HG02678 (cell line): ENCODE measurements at regions not wholly inside any gene's neighbourhood (a gene's known extent, or its start where the extent isn't known, plus 50 kb on each side); places are given as distances from the start of the nearest gene placed in this dataset.
"Not testable (repeated sequence)": the region's sequence is repeated elsewhere in the genome, so short reads cannot be mapped to it uniquely, and the experiment has no call there.

Experiments
- ATAC-seq: cut with Tn5 transposase; IDR thresholded peaks from one replicate; pipeline ENCODE4 v1.9.1; 2021; ENCODE audit warnings: mild to moderate bottlenecking, moderate library complexity; ENCODE audit not compliant: unreplicated experiment

DNA sequence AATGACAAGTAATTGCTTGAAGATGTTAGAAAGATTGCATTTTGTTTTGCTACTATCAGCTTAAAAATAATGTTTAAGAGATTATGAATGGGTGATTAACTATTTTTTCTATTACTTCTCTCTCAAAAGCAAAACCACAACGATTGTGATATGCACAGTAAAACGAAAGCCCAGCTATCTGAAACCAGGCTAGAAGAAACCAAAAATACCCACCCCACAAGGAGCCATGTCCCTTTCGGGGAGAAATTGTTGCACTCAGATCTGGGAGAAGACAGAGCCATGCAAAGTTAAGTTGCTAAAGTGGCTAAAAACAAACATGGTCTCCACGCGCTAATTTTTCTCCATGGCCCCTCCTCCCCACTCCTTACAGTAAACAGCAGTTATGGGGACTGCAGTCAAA is 173.6 kb downstream of the RPS24 start:
- ATAC-seq, result no peak

DNA sequence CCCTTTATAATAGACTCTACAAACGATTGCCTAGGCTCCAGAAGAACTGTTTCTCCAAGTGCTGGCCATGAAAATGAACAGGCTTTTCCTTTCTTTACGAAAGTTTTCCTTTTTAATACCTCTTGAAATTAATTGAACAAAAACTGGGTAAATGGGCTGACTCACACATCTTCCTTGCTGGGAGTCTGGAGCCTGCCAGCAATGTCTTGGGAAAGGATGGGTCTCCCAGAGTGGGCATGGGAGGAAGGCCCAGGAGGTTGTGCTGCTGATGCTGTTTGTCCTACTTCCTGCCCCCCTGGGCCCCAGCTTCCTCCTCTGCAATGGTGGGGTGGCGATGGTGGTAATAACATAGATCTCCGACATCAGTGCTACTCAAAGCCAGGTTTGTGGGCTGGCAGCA is 174.1 kb downstream of the RPS24 start:
- no peak for ATAC-seq

DNA sequence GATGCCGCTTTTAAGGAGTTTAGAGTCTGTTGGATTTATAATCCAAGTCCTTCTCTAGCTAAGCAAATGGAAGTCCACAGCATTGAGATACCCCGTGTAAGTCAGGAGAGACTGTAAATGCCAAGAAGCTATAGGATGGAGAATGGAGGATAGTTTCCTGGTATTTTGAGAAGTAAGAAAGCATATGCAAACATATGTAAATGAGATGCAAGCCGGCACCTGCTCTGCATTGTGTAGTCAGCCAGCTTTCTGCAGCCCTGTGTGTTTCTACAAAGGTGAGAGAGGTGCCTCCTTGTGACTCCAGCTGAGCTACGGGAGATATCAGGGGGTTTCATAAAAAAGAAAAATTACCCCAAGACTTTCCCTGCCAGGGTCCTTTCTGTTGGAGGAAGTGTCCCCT is 176.3 kb downstream of the RPS24 start:
- ATAC-seq, result no peak

DNA sequence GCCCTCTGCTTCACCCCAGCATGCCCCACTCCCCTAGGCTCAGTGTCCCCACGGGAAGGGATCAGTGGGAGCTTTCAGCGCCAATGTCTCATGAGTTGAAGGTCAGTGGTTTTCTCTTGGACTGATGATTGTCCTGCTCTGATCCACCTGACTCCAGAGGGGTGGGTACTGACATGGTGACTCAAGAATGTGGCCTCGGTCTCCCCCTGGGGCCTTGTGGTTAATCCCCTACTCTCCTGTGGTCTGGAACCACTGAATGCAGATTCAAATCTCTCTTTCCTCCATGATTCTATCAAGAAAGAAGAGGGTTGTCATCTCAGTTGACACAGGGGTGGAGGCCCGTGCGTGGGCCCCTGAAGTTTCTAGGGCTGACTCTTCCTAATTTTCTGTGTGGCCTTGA is 176.9 kb downstream of the RPS24 start:
- no peak for ATAC-seq

DNA sequence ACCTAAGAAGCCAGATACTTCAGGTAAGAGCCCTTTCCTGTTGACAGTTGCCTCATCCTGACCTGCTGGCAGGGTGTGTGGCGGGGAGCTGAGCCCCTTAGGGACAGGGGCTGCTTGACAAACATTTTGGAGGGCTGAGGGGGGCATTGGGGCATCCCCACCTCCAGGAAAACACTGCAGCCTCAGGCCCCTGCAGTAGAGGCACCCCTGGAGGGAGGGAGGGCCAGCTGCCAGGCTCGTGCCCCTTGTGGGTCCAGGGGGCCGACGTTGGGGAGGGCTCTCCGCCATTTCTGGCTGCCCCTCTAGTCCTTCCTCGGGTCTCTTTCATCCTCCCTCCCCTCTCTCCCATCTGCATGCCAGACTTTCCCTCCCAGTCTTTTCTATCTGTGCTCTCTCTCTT is 177.3 kb downstream of the RPS24 start:
- ATAC-seq, result no peak

DNA sequence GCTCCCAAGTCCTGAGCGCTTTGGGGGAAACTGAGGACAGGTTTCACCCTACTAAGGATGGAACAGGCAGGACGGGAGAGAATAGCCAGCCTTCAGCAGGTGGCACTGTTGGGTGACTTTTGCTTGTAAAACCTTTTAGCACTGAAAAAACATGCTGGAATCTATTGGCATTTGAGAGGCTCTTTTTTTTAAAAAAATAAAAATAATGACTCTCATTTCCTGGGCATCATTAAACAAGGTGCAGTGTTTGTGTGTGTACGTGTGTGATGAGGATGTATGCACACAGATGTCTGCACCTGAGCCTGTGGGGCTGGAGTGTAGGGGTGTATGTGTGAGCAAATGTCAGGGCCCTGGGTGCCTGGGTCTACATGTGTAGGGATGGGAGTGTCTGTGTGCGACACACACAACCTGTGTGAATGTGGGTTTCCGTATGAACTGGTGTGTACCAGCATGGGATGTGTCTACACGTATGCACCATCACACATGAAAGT is 177.9 kb downstream of the RPS24 start:
- no peak for ATAC-seq

DNA sequence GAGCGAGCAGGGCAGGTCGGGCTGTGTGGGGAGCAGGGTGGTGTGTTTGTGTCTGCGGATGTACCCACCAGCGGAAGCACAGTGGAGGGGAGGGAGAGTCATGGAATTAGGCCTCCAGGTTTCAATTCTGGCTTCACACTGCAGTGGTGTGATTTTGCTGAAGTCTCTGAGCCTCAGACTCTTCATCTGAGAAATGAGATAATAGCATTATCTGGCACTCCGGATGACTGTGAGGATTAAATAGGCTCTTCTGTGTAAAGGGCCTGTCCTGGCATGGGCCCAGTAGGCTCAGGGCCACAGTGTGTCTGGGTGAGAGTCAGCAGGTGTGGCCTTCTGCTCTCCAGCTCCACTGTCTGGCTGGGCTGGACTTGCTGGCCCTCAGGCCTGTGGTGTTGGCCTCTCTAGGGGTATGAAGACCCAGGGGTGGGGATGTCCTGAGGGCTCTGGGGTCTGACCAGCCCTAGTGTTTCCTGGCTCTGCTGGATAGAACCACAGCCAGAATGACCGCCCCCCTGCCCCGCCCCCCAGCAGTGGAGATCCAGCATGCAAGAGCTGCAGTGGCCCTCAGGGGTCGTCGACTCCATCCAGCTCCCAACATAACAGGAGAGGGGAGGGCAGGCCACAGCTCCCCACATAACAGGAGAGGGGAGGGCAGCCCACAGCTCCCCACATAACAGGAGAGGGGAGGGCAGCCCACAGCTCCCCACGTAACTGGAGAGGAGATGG is 178.6 kb downstream of the RPS24 start:
- ATAC-seq, result no peak

DNA sequence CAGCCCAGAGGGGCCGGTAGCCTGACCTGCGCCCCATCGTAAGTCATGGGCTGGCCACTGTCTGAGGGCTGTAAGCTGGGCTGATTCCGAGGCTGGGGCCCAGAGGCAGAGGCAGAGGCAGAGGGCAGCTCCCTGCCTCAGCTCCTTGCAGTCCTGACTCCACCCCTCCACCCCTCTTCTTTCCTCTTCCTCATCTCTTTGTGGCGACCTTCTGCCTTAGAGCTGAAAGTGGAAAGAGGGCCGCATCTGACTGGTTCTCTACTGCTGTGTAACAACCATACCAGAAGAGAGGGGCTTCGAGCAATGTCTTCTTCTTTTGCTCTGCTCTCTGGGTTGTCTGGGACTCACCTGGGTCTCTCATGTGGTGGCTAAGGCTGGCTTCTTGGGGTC is 179.1 kb downstream of the RPS24 start:
- no peak for ATAC-seq

DNA sequence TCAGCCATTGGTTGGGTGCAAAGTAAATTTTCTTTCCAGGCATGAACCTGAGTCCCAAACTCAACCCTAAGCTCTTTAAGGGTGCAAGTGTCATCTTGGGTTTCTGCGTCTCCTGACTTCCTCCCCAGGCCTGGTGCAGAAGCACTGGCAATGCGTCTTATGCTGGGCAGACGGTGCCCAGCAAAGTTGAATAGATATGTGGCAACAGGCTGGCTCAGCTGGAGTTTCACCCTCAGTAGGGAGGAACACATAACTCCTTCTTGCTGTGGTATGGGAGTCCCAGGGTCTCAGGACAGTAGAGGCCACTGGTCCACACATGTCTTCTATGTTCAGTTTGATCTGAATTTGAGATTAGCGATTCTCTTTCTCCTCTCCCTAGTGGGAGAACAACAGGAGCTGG is 181.3 kb downstream of the RPS24 start:
- no peak for ATAC-seq

DNA sequence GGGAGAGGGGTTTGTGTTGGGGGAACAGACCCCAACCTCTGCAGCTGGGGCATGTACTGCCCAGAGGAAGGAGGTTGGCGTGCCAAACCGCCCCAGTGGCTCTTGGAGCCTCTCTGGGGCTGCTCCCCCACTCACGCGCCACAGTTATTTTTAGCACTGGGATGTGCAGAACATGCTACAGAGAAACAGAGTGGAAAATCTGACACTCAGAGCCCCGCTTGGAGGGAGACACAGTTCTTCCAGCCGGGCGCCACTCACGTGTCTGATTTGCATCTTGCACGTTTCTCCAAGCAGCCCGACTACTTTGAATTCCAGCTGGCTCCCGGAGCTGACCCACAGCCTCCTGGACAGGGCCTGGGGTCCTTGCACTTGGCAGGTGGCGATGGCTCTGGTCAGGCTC is 182.0 kb downstream of the RPS24 start:
- ATAC-seq, result no peak

DNA sequence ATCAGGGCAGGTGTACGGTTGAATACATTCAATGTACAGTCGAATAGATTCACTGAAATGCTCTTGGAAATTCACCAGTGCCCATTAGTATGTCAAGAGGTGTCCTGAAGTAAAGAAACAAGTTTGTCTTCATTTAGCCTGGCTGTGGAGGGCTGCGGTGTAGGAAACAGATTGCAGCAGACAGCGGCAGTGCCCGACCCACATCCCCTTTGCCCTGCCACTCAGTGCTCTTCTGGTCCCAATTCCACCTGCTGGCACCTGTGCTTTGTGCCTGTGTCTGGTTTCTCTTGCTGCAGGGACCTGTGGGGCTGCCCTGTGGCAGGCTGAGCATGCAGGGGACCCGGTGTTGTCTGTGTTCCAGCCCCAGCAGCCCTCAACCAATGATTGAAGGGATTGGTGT is 183.7 kb downstream of the RPS24 start:
- ATAC-seq, result no peak

DNA sequence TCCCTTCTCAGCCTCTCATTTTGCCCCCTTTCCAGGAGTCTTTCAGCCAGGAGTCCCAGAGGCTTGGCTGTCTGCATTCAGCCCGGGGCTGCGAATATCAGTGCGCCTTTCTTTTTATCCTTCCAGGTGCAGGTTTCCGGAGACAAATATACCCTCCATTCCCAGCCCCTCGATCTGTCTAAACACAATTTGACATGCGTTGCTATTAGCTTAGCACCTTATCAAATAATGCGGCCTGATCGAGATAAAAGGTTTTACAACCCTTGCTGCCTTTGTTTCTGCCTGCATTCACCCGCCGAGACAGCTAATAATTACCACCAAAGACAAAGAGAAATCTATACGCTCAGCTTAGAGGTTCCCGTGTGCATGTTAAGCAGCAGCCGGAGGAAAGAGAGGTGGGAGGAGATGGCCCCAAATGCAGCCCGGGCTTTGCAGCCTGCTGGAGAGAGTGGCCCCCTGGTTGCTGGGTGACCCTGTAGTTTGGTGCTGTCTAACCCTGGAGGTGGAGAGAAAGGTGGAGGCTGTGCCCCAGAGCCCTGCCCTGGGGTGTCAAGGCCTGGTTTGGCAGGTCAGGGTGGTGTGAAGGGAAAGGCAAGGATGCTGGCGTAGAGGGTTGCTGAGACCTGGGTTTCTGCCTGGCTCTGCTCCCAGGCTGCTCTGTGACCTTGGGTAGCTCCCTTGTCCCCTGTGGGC is 185.3 kb downstream of the RPS24 start:
- no peak for ATAC-seq

DNA sequence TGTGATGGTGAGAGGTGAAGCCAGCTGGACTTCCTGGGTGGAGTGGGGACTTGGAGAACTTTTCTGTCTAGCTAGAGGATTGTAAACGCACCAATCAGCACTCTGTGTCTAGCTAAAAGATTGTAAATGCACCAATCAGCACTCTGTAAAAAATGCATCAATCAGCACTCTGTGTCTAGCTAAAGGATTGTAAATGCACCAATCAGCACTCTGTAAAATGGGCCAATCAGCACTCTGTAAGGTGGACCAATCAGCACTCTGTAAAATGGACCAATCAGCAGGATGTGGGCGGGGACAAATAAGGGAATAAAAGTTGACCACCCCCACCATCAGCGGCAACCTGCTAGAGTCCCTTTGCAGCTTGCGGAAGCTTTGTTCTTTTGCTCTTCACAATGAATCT is 185.9 kb downstream of the RPS24 start:
- ATAC-seq, result not testable (repeated sequence)

DNA sequence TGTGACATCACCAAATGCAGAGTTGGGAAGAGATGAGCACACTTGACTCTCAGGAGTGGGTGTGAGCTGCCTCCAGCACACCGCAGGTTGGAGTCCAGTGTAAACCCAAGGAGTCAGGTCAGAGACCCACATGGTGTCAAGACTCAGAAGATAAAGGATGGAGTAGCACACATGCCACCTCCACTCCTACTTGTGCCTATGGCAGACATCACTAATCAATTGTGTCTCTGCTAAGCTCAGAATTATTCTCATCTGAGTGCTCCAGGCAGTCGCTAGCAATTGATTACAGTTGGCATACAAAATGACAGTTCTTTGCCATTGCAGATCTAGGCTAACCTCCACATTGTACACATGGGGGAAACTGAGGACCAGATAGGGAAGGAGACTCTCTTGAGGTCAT is 187.1 kb downstream of the RPS24 start:
- ATAC-seq, result no peak

DNA sequence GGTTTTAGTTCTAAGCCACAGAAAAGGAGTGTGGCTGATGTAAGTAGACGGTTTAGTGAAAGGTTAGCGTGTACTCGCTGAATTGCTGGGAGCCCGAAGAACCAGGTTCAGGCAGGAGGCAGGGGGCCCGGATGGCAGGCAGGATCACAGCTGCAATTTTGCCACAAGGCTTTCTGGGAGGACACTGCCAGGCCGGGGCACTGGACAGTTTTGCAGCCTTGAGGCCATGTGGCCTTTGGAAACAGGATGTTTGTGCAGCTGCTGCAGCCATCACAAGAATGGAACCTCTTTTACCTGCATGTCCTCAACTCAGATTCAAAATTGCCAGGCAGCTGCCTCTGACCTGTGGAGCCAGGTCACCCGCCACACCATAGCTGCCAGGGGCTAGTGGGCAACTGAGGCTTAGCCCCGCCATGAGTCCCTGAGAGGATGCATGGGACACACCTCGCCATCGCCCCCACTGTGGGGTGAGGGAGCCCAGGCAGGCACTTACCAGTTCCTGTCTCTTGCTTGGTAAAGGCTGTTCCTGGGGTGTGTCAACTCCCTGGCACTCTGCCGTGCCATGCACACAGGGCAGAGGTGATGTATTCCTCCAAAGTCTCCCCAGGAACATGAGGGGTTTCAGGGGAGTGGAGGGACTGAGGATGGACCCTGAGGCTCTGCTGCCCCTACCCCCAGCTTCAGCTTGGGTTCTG is 188.6 kb downstream of the RPS24 start:
- ATAC-seq, result no peak

DNA sequence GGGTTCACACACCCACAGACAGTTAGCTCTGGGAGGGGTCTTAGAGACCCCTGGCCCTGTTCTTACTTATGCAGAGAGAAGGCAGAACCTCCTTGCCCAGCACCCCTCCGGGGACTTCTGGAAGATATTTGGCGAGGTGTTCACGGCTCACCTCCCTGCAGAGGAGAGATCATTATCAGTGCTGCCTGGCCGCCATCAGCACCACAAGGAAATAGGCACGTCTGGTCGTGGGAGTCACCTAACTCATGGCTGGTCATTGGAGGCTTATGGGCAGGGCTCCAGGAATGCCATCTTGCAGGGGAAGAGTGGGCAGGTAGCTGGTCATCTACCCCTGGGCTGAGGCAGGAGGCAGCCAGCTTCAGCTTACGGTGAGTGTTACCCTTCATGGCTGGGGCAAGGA is 189.4 kb downstream of the RPS24 start:
- ATAC-seq, result no peak

DNA sequence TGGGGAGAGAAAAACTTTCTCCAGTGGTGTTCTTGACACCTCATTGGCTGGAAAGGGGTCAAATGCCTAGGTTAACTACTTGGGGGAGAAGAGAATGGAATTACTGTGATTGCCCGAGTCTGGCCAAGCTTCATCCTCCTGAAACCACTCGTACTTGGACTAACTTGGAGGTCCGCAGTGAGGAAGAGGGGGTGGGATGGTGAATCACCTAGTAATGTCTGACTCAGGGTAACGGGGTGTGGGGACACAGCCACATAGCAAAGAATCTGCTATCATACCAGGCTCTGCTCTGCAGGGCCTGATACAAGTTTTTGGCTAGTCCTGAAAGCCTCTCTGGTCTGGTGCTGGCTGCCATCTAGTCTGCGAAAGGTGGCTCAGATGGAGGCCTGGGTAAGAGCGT is 190.9 kb downstream of the RPS24 start:
- no peak for ATAC-seq

DNA sequence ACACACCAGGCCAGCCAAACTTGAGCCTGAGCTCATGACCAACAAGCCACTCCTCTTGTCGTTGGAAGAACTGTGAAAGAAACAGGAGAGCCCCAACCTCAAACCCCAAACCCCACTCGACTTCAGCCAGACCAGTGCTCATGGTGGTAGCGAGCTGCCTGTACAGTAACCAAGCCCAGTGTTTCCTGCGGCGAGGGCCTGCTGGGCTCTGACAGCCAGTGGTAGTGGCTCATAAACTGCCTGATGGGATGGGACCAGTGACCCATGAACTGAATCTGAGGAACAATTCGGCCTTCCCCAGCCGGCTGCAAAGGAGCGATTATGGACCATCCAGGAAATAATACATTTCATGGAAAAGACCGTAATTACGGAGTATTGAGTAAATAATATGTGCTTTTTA is 191.9 kb downstream of the RPS24 start:
- no peak for ATAC-seq

DNA sequence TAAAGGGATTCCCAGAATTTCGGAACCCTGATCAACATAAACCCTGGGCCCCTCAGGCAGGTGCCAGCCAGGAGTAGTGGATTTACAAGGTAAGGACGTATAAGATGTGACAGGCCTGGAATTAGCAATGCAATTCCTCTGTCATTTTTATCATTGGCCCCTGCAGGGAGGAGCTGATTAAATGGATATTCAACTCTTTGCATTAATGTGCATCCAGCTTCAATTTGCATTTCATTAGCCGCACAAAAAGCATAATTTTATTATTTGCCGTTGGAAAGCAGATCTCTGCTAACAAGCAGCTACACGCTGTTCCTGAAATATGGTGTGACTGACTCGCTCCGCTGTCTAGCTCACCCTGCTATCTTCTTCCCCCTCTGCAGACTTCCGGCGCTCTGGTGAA is 195.8 kb downstream of the RPS24 start:
- no peak for ATAC-seq

DNA sequence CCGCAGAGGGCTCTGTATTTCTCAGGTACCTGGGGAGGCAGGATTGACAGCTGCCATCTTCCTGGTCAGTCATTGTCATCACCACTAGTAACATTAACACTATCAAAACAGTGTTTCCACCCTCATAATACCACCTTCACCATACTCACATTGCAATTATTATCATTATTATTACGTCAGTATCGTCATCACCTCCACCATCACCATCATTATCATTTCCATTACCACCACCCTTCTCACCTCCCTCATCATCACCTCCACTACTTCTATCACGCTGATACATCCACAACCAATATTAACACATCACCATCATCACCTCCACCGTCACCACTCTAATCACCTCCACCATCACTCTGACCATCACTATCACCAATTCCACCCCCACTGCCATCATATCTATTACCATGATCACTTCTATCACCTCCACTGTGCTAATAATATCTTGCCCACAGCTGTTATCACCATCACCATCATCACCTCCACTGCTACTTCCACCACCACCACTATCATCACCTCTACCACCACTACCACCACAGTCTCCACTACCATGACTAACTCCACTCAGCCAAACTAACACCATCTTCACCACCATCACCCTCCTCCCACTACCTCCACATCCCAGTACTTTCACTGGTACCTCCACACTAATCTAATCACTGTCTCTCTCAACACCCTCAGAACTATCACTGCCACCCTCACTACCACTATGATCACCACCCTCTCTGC is 196.4 kb downstream of the RPS24 start:
- no peak for ATAC-seq

DNA sequence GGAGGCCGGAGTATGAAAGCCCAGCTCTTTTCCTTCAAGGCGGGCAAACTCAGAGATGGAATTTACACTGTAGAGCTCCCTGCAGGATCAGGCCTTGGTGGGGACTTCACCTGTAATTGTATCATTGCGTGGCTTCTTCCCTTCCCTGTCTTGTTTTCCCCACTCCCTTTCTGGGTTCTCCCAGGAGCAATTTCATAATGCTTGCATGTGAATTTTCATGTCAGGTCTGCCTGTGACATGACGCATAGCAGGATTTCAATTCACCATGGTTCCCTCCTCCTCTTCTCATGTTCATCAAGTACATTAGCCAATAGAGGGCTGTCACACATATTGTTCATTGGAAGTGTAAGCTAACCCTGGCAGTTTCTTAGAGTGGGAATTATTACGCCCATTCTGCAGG is 197.7 kb downstream of the RPS24 start:
- ATAC-seq, result no peak
